ENCODE measurements at regions not wholly inside any gene's neighbourhood (a gene's known extent, or its start where the extent isn't known, plus 50 kb on each side); places are given as distances from the start of the nearest gene placed in this dataset.
"Not testable (repeated sequence)": the region's sequence is repeated elsewhere in the genome, so short reads cannot be mapped to it uniquely, and the experiment has no call there.

DNA sequence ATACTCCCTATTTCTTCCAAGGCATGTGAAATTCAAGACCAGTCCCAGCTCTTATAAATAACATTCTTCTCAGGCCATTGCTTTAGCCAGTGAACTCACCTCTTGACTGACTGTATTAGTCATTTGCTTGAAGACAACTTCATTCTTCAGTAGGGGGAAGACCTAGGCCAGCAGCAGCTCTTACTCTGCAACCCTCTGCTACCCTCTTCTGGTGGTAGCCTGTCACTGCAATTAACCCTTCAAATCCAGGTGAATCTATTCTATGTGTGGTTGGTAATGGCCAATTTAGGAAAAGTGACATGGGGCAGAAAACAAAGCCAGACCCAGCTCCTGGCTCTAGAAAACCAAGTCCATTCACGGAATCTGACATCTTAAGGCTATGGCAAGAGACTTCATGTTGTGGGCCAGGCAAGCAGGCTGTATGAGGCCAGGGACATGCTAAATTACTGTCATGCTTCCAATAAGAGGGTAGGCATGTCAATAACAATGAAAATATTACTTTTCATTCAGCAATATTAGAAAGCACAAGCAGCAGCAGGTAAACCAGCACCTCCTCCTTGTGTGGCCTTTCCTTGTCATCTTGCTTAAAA, 317.9 kb upstream of the FOLH1 start:
- CTCF ChIA-PET: not testable (repeated sequence)

DNA sequence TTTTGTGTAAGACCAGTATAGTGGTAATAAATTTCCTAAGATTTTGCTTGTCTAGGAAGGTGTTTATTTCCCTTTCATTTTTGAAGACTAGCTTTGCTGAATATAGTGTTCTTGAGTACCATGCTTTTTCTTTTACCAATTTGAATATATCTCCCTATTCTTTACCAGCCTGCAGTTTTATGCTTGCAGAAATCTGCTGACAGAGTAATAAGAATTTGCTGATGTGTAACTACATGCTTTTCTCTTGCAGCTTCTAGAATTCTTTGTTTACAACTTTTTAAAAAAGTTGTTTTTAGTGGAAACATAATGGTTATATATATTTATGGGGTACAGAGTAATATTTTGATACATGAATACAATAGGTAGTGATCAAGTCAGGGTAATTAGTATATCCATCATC, 324.8 kb upstream of the FOLH1 start:
- ATAC-seq (no peak), DNase-seq (ENCODE audit: low spot score) (no peak)
- H3K36me3 Mint-ChIP-seq: peaks cover 65% of the 10 kb centered on the region
- H3K9me3 Mint-ChIP-seq: peaks cover 80% of the 10 kb centered on the region
- H3K27ac Mint-ChIP-seq: no peak overlapping the region
- no peaks in the 10 kb centered on the region; the same call in 1 of the 2 replicates for H3K27me3 Mint-ChIP-seq (ENCODE audit: low read depth)
- POLR2A ChIA-PET: no interaction called here
- no peak overlapping the region for H3K4me3 Mint-ChIP-seq
- CTCF ChIA-PET: no interaction called here
- H3K4me1 Mint-ChIP-seq: no peaks in the 10 kb centered on the region
- no peak for TF ChIP-seq SMAD3 (CRISPR knock-in tag; IDR thresholded peaks at IDR 0.05; ENCODE audit: borderline replicate concordance)
- TF ChIP-seq, protein P1, sequence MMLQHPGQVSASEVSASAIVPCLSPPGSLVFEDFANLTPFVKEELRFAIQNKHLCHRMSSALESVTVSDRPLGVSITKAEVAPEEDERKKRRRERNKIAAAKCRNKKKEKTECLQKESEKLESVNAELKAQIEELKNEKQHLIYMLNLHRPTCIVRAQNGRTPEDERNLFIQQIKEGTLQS (CRISPR knock-in tag; conservative IDR thresholded peaks at IDR 0.05): no peak
- TF ChIP-seq, protein P2, sequence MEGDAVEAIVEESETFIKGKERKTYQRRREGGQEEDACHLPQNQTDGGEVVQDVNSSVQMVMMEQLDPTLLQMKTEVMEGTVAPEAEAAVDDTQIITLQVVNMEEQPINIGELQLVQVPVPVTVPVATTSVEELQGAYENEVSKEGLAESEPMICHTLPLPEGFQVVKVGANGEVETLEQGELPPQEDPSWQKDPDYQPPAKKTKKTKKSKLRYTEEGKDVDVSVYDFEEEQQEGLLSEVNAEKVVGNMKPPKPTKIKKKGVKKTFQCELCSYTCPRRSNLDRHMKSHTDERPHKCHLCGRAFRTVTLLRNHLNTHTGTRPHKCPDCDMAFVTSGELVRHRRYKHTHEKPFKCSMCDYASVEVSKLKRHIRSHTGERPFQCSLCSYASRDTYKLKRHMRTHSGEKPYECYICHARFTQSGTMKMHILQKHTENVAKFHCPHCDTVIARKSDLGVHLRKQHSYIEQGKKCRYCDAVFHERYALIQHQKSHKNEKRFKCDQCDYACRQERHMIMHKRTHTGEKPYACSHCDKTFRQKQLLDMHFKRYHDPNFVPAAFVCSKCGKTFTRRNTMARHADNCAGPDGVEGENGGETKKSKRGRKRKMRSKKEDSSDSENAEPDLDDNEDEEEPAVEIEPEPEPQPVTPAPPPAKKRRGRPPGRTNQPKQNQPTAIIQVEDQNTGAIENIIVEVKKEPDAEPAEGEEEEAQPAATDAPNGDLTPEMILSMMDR (IDR thresholded peaks at IDR 0.05): no peak
- no peak for TF ChIP-seq CBFB (CRISPR knock-in tag; IDR thresholded peaks at IDR 0.05; ENCODE audit: low read depth)
- TF ChIP-seq, protein P3, sequence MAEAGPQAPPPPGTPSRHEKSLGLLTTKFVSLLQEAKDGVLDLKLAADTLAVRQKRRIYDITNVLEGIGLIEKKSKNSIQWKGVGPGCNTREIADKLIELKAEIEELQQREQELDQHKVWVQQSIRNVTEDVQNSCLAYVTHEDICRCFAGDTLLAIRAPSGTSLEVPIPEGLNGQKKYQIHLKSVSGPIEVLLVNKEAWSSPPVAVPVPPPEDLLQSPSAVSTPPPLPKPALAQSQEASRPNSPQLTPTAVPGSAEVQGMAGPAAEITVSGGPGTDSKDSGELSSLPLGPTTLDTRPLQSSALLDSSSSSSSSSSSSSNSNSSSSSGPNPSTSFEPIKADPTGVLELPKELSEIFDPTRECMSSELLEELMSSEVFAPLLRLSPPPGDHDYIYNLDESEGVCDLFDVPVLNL (CRISPR knock-in tag; IDR thresholded peaks at IDR 0.05; ENCODE audit: borderline replicate concordance, low read depth): no peak
- TF ChIP-seq ESRRA (CRISPR knock-in tag; IDR thresholded peaks at IDR 0.05; ENCODE audit: borderline replicate concordance): no peak
- TF ChIP-seq, protein P4, sequence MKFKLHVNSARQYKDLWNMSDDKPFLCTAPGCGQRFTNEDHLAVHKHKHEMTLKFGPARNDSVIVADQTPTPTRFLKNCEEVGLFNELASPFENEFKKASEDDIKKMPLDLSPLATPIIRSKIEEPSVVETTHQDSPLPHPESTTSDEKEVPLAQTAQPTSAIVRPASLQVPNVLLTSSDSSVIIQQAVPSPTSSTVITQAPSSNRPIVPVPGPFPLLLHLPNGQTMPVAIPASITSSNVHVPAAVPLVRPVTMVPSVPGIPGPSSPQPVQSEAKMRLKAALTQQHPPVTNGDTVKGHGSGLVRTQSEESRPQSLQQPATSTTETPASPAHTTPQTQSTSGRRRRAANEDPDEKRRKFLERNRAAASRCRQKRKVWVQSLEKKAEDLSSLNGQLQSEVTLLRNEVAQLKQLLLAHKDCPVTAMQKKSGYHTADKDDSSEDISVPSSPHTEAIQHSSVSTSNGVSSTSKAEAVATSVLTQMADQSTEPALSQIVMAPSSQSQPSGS (CRISPR knock-in tag; IDR thresholded peaks at IDR 0.05; ENCODE audit: borderline replicate concordance, low read depth): no peak
- no peak for TF ChIP-seq NR1H2 (CRISPR knock-in tag; IDR thresholded peaks at IDR 0.05)
- TF ChIP-seq, protein P5, sequence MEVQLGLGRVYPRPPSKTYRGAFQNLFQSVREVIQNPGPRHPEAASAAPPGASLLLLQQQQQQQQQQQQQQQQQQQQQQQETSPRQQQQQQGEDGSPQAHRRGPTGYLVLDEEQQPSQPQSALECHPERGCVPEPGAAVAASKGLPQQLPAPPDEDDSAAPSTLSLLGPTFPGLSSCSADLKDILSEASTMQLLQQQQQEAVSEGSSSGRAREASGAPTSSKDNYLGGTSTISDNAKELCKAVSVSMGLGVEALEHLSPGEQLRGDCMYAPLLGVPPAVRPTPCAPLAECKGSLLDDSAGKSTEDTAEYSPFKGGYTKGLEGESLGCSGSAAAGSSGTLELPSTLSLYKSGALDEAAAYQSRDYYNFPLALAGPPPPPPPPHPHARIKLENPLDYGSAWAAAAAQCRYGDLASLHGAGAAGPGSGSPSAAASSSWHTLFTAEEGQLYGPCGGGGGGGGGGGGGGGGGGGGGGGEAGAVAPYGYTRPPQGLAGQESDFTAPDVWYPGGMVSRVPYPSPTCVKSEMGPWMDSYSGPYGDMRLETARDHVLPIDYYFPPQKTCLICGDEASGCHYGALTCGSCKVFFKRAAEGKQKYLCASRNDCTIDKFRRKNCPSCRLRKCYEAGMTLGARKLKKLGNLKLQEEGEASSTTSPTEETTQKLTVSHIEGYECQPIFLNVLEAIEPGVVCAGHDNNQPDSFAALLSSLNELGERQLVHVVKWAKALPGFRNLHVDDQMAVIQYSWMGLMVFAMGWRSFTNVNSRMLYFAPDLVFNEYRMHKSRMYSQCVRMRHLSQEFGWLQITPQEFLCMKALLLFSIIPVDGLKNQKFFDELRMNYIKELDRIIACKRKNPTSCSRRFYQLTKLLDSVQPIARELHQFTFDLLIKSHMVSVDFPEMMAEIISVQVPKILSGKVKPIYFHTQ (CRISPR knock-in tag; IDR thresholded peaks at IDR 0.05): no peak
- no peak for TF ChIP-seq MYBL2 (CRISPR knock-in tag; IDR thresholded peaks at IDR 0.05)
- TF ChIP-seq ATF1 (CRISPR knock-in tag; IDR thresholded peaks at IDR 0.05): no peak
- TF ChIP-seq, protein P6, sequence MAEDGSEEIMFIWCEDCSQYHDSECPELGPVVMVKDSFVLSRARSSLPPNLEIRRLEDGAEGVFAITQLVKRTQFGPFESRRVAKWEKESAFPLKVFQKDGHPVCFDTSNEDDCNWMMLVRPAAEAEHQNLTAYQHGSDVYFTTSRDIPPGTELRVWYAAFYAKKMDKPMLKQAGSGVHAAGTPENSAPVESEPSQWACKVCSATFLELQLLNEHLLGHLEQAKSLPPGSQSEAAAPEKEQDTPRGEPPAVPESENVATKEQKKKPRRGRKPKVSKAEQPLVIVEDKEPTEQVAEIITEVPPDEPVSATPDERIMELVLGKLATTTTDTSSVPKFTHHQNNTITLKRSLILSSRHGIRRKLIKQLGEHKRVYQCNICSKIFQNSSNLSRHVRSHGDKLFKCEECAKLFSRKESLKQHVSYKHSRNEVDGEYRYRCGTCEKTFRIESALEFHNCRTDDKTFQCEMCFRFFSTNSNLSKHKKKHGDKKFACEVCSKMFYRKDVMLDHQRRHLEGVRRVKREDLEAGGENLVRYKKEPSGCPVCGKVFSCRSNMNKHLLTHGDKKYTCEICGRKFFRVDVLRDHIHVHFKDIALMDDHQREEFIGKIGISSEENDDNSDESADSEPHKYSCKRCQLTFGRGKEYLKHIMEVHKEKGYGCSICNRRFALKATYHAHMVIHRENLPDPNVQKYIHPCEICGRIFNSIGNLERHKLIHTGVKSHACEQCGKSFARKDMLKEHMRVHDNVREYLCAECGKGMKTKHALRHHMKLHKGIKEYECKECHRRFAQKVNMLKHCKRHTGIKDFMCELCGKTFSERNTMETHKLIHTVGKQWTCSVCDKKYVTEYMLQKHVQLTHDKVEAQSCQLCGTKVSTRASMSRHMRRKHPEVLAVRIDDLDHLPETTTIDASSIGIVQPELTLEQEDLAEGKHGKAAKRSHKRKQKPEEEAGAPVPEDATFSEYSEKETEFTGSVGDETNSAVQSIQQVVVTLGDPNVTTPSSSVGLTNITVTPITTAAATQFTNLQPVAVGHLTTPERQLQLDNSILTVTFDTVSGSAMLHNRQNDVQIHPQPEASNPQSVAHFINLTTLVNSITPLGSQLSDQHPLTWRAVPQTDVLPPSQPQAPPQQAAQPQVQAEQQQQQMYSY (CRISPR knock-in tag; IDR thresholded peaks at IDR 0.05): no peak
- TF ChIP-seq ZNF121 (CRISPR knock-in tag; IDR thresholded peaks at IDR 0.05): no peak
- TF ChIP-seq, protein P7, sequence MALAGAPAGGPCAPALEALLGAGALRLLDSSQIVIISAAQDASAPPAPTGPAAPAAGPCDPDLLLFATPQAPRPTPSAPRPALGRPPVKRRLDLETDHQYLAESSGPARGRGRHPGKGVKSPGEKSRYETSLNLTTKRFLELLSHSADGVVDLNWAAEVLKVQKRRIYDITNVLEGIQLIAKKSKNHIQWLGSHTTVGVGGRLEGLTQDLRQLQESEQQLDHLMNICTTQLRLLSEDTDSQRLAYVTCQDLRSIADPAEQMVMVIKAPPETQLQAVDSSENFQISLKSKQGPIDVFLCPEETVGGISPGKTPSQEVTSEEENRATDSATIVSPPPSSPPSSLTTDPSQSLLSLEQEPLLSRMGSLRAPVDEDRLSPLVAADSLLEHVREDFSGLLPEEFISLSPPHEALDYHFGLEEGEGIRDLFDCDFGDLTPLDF (CRISPR knock-in tag; IDR thresholded peaks at IDR 0.05): no peak
- no peak for TF ChIP-seq FOXP1 (CRISPR knock-in tag; IDR thresholded peaks at IDR 0.05; ENCODE audit: borderline replicate concordance)

More for the DNA sequence above, 317.9 kb upstream of the FOLH1 start:
- H3K27ac Mint-ChIP-seq; H3K27me3 Mint-ChIP-seq (ENCODE audit: low read depth); H3K4me3 Mint-ChIP-seq; H3K4me1 Mint-ChIP-seq; POLR2A ChIA-PET: not testable (repeated sequence)
- ATAC-seq: peak; percentile 68
- Mint-ChIP-seq H3K36me3 (peaks cover 24% of the 10 kb centered on the region), H3K9me3 (peaks cover 55% of the 10 kb centered on the region)
- TF ChIP-seq, protein P2 (IDR thresholded peaks at IDR 0.05): peak; percentile 43; the same call in 1 of the 2 replicates
- DNase-seq (ENCODE audit: low spot score): peak; percentile 5
